ENCODE measurements at regions not wholly inside any gene's neighbourhood (a gene's known extent, or its start where the extent isn't known, plus 50 kb on each side); places are given as distances from the start of the nearest gene placed in this dataset.
"Not testable (repeated sequence)": the region's sequence is repeated elsewhere in the genome, so short reads cannot be mapped to it uniquely, and the experiment has no call there.

DNA sequence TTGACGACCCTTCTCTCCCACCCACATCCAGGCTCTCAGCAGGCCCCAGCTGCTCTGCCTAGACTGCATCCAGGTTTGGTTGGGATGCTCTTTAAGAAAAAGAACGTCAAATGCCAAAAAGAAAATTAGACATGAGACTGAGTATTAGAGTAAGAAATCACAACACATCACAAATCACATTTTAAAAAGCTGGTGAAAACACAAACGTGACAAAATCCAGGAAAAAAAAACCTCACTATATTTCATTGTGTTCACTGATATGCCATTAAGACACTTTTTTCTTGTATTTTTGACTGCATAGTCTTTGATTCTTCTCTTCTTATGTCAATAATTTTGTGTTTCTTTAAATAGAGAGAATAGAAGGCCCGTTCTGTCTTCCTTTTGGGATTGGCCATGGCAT, 243.7 kb downstream of the TLE3 start:
- DNase-seq = no peak

DNA sequence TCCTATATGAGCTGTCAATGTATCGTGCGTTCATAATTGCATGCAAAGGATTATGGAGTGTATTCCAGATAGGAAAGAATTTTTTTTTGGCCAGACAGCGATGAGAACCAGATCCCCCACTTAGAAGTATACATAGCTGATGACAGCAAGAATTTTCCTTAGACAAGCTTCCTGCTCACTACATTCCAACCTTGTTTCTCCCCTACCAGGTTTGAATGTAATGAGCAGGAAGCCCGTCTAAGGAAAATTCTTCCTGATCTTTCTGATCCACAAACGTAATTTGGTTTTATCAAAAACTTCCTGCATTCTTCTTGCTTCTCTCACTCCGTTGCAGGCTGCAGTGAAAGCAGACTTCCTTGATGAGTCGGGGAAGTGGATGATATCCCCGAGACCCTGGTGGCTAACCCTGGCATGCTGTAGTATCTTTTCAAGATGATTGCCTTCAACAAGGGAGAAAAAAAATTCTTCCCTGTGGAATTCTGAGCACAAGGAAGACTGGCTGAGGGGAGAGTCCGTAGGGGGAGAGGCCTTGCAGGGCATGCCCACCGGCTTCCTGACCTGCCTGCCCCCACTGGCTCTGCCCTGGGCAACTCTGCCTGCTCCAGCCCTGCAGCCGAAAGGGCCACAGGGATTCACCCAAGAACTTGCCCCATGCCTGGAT, 243.1 kb downstream of the TLE3 start:
- DNase-seq = no peak

DNA sequence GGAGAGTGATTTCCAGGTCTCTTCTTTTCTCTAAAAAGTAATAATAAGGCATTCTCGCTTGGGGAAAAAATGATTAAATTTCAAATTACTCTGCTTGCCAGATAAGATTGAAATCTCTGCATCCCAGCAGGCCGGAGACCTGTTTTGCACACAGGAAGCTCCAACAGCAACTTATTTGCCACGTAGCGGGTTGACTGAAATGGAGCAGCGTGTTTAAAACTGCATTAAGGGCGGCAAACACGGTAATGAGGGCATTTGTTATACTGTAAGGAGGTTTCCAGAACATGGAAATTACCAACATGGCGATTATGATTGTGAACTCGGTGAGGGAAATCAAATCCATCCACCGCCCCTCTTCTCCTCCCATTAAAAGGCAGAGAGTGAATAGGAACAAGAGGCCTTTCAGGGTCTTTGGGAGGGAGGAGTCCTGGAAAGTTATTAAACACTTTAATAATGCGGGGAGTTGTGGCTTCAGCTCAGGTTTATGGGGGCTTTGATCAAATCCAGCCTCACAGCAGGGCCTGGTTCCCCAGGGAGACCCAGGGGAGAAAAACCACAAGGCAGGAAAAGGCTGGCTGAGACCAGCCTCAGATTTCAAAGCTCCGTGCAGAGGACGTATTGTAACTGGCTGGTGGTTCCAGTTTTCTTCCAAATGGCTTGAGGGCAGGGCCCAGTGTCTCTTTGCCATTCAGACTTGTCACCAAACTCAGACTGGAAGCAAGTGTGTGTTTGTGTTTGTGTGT, 242.3 kb downstream of the TLE3 start:
- DNase-seq = no peak

DNA sequence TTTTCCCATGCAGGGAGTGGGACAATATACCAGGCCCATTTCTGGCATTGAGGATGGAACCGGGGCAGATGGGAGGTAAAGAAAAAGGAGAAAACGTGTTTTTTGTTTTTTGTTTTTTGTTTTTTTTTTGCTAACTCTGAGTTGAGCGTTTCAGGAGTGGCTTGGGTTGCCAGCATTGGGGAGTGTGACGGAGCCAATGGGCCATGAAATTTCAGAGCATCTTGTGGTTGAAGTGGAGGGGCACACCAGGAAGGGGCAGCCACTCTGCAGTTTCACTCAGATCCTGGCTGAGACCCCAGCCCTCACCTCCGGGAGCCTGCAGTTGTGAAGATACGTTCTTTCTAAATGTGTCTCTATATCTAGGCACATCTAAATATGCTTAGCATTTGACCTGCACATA, 240.5 kb downstream of the TLE3 start:
- no peak for DNase-seq

DNA sequence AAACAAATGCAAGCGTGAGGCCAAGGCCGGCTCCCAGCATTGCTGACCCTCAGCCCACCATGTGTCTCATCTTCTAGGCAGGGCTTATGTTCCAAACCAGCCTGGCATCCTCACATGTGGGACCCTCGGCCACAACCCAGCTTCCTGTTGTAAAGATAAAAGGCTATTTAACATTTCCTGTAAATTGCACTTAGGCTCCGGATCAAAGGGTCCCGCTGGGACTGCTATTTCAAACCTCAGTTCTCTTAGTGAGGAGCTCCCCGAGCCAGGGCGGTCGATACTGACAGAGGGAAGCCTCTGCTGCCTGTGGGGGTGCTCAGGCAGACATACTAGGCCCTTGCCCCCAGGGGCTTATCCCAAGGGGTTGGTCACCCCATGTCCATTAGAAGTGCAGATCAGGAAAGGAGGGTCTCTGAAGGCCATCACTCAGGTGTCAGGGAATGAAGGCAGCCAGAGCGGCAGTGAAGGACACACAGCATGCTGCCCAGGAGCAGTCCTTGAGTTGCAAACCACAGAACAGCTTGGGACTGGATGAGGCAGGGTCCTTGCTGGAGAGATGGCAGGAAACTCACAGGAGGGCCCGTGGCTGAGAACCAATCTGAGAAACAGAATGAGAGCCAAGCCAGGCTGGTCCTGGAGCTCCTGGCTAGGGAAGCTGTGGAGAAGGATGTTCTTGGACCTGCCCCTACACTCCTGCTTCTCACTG, 239.9 kb downstream of the TLE3 start:
- DNase-seq = peak in 1 of 4 experiments; percentile 23

DNA sequence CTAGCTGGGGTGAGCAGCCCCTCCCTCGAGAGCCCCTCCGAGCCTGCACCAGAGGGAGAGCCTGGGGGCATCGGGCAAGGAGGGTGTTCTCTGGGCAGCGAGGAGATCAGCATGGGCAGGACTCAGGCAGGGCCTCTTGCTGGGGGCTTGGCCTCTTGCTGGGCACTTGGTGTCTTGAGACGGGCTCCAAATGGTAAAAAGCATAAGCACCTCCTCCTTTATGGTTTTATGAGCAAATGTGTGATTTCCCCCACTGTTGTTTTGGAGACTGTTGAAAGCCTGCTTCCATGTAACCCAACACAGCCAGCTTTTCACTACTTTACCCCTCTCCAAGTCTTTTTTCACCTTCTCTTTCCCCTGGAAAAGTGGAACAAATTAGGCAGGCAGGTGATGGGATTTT, 239.3 kb downstream of the TLE3 start:
- DNase-seq = no peak

DNA sequence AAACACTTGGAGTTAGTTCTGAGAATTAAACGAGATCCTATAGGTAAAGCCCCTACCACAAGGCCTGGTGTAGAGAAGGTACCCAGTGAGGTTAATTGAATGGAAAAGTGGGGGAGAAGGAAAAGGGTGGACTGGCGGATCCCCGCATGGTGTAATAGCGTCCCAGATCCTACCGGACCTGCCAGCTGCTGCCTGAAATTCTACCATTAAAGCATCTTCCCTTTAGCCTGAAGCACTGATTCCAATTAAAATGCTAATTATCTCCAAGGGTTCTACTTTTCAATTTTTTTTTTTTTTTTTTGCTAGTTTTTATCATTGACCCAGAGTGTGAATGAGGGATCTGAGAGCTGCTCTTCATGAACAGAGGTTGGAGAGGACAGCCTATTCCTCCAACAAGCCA, 237.9 kb downstream of the TLE3 start:
- DNase-seq = no peak

DNA sequence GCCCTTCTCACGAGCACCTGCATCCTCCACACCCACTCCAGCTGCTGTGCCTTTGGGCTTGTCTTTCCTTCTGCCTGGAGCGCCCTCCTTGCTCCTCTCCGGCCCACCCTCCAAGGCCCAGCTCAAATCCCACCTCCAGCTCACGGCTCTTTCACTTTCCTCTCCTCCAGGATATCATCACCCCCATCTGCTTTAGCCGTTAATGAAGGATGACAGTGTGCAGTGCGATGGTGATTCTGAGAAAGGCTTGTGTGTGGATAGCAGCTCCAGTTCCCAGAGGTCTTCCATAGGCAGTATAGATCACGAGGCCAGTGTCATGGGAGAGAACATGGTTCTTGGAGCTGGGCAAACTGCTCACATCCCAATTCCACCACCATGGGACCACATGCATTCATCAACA, 237.4 kb downstream of the TLE3 start:
- DNase-seq = no peak

DNA sequence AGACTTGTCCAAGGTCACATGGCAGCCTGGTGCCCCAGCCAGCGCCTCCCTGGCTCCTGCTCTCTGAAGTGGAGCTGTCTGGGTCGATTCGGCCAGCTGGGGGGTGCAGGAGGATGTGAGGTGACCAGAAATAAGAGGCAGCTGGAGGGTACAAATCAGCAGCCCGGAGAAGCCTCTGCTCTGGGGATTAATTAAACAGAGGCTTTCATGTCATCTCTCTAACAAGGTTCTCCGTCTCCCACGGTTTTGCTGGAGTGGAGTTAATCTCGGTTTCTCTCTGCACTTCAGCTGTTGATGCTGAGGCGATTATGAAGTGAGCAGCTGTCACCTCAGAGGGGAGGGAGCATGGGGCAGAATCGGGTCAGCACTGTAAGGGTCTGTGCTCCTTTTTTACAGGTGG, 236.8 kb downstream of the TLE3 start:
- no peak for DNase-seq

DNA sequence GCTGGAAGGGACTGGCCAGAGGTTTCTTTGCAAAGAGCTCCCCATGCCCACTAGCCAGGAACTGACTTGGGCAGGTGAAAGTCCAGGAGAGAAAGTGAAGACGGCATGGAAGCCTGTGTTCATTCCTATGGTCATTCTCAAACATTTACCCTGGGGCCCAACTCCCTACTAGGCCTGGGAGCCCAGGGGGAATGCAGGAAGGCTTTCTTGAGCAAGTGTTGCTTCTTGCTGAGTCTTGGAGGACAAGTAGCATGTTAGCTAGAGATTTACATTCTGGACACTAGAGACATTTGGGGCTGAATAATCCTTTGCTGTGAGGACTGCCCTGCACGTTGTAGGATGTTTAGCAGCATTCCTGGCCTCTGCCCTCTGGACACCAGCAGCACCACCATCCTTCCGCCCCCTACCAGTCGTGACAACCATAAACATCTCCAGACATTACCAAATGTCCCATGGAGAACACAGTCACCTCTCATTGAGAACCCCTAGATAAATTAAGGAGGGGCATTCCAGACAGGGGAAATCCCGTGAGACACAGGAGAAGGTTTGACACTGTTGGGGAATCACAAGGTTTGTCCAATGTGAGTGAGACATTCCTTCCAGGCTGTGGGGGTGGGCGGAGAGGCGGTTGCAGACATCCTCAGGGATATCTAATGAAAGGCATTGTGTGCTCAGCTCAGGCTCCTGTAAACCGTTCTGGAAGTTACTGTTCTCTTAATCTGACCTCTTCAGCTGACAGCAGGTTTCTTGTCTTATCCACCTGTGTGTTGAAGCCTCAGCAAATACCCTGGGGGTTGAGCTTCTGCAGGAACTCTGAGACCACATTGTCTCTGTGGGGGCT, 236.2 kb downstream of the TLE3 start:
- no peak for DNase-seq

DNA sequence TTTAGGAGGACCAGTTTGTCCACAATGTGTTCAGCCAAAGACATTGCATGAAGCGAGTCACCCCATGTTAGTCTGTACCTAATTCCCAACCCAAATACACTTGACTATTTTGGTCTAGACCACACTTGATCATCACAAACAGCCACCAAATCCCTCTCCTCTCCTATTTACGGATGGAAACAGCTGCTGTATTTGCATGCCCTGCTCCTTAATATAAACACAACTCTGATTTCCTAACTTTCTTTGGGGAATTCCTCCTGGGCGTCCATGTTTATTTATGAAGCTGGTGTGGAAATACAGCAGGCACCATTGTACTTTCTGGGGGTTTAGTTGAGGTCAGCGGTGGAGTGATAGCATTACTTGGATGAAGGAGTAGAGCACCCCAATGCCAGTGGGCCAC, 235.2 kb downstream of the TLE3 start:
- no peak for DNase-seq

DNA sequence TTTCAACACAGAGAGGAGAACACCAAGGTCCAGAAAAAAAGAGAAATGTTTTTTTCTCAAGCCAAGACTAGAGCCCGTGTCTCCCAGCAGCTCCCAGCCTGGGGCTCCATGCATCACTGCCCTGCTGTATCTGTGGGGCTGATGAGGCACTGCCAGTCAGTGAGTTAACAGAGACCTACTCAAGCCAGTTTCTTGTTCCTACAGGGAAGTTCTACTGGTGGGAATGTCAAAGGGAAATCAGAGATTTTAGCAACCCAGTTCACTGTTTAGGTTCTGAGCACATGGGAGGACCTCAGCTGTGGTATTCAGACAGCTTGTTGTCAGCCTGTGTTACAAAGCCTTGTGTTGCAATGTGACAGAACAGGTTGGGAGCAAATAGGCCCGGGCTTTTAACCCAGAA, 234.3 kb downstream of the TLE3 start:
- DNase-seq = no peak

DNA sequence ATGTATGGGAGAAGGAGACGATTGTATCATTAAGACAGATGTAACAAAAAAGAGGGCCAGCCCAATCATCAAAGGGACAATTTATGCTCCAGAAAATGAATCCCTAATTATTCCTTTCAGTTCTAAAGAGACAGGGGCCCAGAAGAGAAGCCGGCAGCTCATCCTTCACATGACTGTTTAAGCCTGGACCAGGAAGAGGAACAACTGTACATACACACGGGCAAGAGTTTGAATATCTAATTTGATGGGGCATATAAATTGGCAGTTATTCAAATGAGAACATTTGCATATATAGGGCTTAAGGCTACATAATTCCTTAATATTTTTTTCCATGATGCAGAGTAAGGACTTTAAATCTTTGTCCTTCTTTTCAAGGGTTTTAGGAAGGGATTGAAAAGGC, 232.3 kb downstream of the TLE3 start:
- DNase-seq = no peak

DNA sequence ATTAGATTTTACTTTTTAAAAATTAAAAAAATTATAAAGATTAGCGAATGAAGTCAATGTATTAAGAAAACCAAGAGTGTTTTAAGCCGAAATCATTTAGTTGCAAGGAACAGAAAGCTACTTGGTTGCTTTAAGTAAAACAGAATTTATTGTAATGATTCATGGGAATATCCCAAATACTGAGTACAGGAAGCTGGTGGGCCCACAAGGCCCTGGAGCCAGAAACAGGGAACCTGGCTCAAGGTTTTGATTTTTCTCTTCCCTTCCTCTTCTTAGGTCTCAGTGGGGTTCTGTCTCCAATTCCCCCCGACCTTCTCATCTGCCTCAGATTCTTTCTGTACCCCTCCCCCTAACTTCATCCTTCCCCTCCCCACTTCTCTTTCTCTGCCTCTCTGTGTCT, 229.0 kb downstream of the TLE3 start:
- DNase-seq = no peak

DNA sequence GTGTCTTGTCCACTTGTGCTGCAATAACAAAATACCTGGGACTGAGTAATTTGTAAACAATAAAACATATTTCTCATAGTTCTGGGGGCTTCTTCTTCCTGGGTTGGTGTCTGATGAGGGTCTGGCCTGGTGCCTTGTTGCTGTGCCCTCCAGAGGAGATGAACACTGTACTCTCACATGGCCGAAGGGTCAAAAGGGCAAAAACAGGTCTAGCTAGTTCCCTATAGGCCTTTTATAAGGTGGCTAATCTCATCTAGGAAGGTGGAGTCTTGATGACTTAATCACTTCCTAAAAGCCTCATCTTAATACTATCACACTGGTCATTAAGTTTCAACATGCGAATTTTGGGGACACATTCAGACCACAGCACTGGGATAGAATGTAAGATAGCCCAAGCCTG, 228.4 kb downstream of the TLE3 start:
- DNase-seq = no peak

DNA sequence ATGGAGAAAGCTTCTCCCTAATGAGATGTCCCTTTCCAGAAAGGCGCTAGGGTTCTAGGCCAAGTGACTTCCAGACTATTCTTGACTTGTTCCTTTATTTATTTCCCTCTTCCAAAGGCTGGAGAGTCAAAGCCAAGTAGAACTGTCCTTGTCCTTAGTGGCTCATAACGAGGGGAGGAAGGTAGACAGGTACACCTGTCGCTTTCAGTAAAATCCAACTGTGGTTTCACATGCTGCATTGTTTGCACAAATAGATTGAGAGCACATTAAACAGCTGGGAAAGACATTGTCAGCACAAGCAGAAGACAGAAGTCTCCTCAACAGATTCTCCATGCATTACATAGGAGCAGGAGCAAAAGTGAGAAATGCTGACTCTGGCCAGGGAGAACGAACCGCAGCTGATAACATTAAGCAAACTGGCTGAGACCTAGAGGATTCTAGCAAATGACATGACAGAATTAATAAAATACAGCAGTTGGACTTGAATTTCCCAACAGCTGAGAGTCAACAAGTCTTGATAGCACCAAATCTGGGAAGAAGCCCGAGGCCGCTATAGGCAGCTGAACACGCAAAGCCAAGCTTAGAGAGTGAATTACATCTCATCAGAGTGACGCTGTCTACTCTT, 227.7 kb downstream of the TLE3 start:
- DNase-seq = no peak

DNA sequence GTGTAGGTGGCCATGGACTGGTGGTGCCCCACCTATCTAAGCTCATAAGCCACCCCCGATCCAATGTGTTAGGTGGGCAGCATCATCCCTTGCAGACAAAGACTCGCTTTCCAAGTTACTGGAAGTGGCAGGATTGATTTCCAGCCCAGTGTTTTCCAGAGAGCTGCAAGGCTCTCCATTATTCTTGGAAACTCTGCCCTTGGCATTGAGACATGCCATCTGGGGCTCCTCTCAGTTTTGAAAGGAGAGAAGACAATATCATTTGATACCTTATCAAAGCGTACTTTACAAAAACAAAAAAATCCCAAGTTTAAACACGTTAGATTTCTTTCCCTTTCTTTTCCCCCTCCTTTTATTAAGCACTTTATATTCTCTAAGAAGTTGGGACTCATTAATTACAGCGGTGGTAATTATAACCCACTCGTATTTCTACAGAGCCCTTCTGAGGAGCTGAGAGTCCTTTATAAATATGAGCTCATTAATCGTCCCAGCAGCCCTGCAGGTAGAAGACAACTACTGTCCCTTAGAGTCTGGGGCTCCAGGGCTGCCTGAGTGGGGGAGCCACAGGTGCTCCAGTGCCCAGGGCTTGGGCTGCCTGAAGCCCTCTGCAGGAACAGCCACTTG, 226.1 kb downstream of the TLE3 start:
- no peak for DNase-seq

DNA sequence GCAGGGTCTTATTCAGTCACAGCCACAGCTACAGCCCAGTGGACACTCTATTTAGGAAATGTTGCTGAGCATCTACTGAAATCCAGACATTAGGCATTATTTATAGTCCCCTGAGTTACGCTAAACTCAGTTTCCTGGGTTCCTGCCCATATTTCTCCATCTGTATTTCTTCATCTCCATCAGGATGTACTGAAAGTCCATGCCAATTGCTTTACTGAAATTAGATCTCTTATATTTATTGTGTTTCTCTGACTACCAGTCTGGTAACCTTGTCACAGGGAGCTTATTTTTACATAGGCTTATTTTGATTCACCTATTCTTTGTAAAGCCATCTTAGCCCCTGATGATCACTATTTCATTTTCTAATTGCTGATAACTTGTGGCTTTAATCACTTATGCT, 223.9 kb downstream of the TLE3 start:
- no peak for DNase-seq

DNA sequence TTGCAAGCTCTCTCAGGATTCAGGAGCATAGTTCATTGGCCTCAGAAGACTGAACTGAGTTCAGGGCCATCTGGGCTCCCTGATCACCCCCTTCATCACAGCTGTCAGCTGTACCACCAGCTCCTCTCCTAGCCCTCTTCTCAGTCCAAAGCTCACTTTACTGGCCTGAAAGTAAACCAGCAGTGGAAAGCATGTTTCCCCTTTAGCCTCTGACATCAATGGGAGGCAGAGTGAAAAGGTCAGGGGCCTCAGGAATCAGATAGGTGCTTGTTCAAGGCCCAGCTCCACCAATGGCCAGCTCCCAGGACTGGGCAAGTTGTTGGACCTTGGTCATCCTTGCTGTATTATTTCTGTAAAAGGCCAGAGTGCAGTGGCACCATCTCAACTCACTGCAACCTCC, 223.4 kb downstream of the TLE3 start:
- DNase-seq = no peak

DNA sequence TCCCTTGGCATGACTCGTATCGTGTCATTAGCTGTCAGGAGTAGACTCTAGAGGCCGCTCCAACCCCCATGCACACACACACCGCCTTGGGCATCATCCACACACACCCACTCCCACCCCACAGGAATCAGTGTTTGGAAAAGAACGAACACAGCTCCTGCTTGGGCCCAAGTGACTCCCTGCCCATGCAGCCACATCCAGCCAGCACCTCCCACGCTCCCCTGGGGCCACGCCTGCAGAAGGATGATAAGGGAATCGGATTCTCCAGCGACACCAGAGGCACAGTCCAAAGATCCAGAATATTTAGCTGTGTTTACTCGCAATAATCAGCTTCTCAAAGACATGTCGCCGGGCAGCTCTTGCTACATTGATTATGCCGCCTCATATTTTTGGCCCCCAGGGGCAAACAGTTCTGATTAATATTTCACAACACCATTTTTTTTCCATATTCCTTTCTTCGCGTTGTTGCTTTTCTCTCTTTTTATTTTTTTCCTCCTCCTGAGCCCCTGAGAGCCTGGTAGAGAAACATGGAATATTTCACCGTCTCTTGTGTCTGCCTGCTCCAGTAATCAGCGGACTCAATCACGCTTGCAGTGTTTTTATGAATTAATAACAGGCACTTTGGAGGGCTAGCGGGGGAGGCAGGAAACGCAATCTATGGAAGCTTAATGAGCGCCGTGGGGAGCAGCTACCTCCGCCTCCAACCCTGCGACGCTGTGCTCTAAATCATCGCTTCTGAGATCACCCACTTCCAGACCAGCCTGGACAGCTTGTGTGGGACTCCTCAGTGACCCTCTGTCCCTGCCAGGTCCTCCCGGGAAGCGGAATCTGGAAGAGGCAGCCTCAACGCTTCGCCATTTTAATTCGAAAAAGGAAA, 221.4 kb downstream of the TLE3 start:
- DNase-seq = no peak

DNA sequence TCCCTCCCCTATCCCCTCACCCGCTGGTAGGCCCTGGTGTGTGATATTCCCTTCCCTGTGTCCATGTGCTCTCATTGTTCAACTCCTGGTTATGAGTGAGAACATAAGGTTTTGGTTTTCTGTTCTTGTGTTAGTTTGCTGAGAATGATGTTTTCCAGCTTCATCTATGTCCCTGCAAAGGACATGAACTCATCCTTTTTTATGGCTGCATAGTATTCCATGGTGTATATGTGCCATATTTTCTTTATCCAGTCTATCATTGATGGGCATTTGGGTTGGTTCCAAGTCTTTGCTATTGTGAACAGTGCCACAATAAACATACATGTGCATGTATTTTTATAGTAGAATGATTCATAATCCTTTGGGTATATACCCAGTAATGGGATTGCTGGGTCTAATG, 217.8 kb downstream of the TLE3 start:
- DNase-seq = not testable (repeated sequence)
